GM12878 (cell line): ENCODE measurements at regions not wholly inside any gene's neighbourhood (a gene's known extent, or its start where the extent isn't known, plus 50 kb on each side); places are given as distances from the start of the nearest gene placed in this dataset.

Experiments used
- ATAC-seq: fragments of 200-7000 bp; cut with Tn5 transposase; 3 replicates; pipeline ENCODE4 v1.9.1; 2020; ENCODE audit warnings: mild to moderate bottlenecking, moderate library complexity
- BruUV-seq: library from RNA; stranded (reverse); fragments of 400-500 nt; replicated peaks from 2 replicates; lab custom pipeline; 2021; lab: Mats Ljungman, UMichigan
- CTCF ChIA-PET: fragments of 300-600 bp; sonication (Branson Sonifier 250); formaldehyde crosslinking; extraction: SDS; loops from one replicate; lab custom pipeline; 2021; ENCODE audit warnings: inconsistent platforms; lab: Yijun Ruan, JAX
- POLR2A ChIA-PET: fragments of 350-600 bp; formaldehyde crosslinking; extraction: SDS; loops from one replicate; lab custom pipeline; 2021; ENCODE audit warnings: inconsistent platforms; lab: Charles Lee
- RAD21 ChIA-PET: fragments of 300-600 bp; sonication (Branson Sonifier 250); formaldehyde crosslinking; loops from one replicate; lab custom pipeline; 2023; ENCODE audit warnings: antibody characterized with exemption; ENCODE audit not compliant: unreplicated experiment; lab: Charles Lee
- SMC1A ChIA-PET: fragments of 300-600 bp; sonication (Branson Sonifier 250); formaldehyde crosslinking; loops from one replicate; lab custom pipeline; 2023; ENCODE audit not compliant: unreplicated experiment, uncharacterized antibody; lab: Charles Lee
- DNase-seq: peaks from one replicate; pipeline ENCODE4 v3.0.0-alpha.2; 2011; ENCODE audit warnings: low read depth, low spot score
- FAIRE-seq: peaks from 3 replicates; lab custom pipeline; 2011; peaks lifted over from hg19 to GRCh38; lab: Jason Lieb, UNC
- H2AFZ ChIP-seq: 2 replicates; pipeline ENCODE4 v1.6.0; 2011; ENCODE audit warnings: low read depth, low read length, control low read depth; ENCODE audit not compliant: control insufficient read depth
- H3K27ac ChIP-seq: 2 replicates; pipeline ENCODE4 v1.5.1; 2011; ENCODE audit warnings: control low read depth; ENCODE audit not compliant: control insufficient read depth, insufficient read depth
- H3K27me3 ChIP-seq, 2 experiments: replicated peaks in 1 of 2; 2 replicates each; pipeline versions ENCODE4 v1.6.0 to v1.6.1; 2011; ENCODE audit warnings: low read length in 1 of 2; ENCODE audit not compliant: control insufficient read depth in 2 of 2, insufficient read depth in 2 of 2
- H3K36me3 ChIP-seq, 2 experiments: 2 replicates each; pipeline ENCODE4 v1.5.1; 2011; ENCODE audit warnings: low read length in 1 of 2; ENCODE audit not compliant: control insufficient read depth in 2 of 2, insufficient read depth in 2 of 2
- H3K4me1 ChIP-seq: 2 replicates; pipeline ENCODE4 v1.6.1; 2011; ENCODE audit warnings: mild to moderate bottlenecking, low read length, moderate library complexity, mixed read lengths; ENCODE audit not compliant: control insufficient read depth, insufficient read depth
- H3K4me2 ChIP-seq: 2 replicates; pipeline ENCODE4 v1.6.0; 2011; ENCODE audit warnings: control low read depth; ENCODE audit not compliant: control insufficient read depth, insufficient read depth
- H3K4me3 ChIP-seq: fragments of 200-600 bp; sonication (generic); 2 replicates; pipeline ENCODE4 v1.5.1; 2016
- H3K79me2 ChIP-seq: 2 replicates; pipeline ENCODE4 v1.6.0; 2011; ENCODE audit warnings: low read length; ENCODE audit not compliant: control insufficient read depth, insufficient read depth
- H3K9ac ChIP-seq: 2 replicates; pipeline ENCODE4 v1.8.0; 2011; ENCODE audit warnings: low read length, control low read depth, mixed read lengths; ENCODE audit not compliant: control insufficient read depth, insufficient read depth
- H3K9me3 ChIP-seq: replicated peaks from 3 replicates; pipeline ENCODE4 v1.5.1; 2011; ENCODE audit warnings: mild to moderate bottlenecking, low read length; ENCODE audit not compliant: control insufficient read depth, insufficient read depth
- H4K20me1 ChIP-seq: 2 replicates; pipeline ENCODE4 v1.6.0; 2011; ENCODE audit not compliant: control insufficient read depth, insufficient read depth
- BACH1 ChIP-seq: fragments of 450-650 bp; IDR thresholded peaks from 2 replicates; pipeline ENCODE4 v1.6.1; 2017; ENCODE audit warnings: mild to moderate bottlenecking, borderline replicate concordance
- NR2C2 ChIP-seq: IDR thresholded peaks from 2 replicates; pipeline ENCODE4 v1.6.1; 2011; ENCODE audit warnings: borderline replicate concordance, low read depth; ENCODE audit not compliant: control insufficient read depth, insufficient read length
- RBBP5 ChIP-seq: fragments of 200-600 bp; sonication (generic); conservative IDR thresholded peaks from 2 replicates; pipeline ENCODE4 v1.6.1; 2016
- SMC3 ChIP-seq: IDR thresholded peaks from 2 replicates; pipeline ENCODE4 v1.6.1; 2011; ENCODE audit warnings: low read length, improper control_type of control experiment, borderline replicate concordance
- WGBS: methylation state at CpG from one replicate; pipeline ENCODE4 v1.1.6; 2016; ENCODE audit warnings: low lambda C conversion rate; ENCODE audit not compliant: insufficient replicate concordance, insufficient coverage; ENCODE audit errors: missing lambda C conversion rate; 5-methylcytosine and 5-hydroxymethylcytosine counted together
- in situ Hi-C: fragments of 300-500 bp; cut with MboI; formaldehyde crosslinking; loops from 9 replicates; pipeline ENCODE4 v1.14.3; 2018; ENCODE audit warnings: mixed read lengths
- intact Hi-C: fragments of 100-400 bp; cut with micrococcal nuclease; formaldehyde crosslinking; loops from one replicate; pipeline ENCODE4 v1.14.2; 2022; ENCODE audit not compliant: unreplicated experiment

- SMC1A ChIA-PET: no interaction called here
- CTCF ChIA-PET: no interaction called here
- H3K9me3 ChIP-seq: no peaks in the 10 kb centered on the region
- no peak overlapping the region for H3K9ac ChIP-seq
- in situ Hi-C loops: no loop called here
- no peak overlapping the region for H3K4me2 ChIP-seq
- POLR2A ChIA-PET: no interaction called here
- WGBS: 12% methylated on average over 5 of the region's 7 CpGs
- FAIRE-seq: no peak
- intact Hi-C loops: no loop called here
- no peaks in the 10 kb centered on the region for H3K79me2 ChIP-seq
- no peak overlapping the region for H3K27ac ChIP-seq
- no peaks in the 10 kb centered on the region for H3K27me3 ChIP-seq
- BruUV-seq: no TSS peak
- ATAC-seq: no peak
- no peak overlapping the region for H2AFZ ChIP-seq
- H4K20me1 ChIP-seq: no peaks in the 10 kb centered on the region
- DNase-seq: no peak
- no peak overlapping the region for H3K4me3 ChIP-seq
- no peak for TF ChIP-seq RBBP5
- H3K4me1 ChIP-seq: no peaks in the 10 kb centered on the region
- RAD21 ChIA-PET: no interaction called here
- H3K36me3 ChIP-seq: no peaks in the 10 kb centered on the region
Measured at GRCh38 chr2:129490641-129491040, 488.8 kb upstream of the RAB6C start.

DNA sequence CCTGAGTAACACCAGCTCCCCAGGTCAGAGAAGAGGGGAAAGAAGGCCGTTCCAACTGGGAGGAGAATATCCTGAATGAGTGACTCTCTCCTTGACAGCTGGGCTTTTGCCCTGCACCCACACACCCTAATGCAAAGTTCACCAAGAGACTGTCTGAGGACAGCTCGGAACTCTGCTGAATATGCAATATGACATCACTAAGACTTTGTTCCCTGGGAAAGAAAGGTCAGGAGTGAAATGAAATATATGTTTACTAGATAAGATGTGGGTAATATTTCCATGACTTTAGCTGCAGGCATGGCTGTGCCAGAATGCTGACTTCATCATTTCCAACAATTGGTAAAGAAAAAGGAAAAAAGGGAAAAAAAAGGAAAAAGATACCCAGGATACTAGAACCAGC is 488.2 kb upstream of the RAB6C start:
- H4K20me1 ChIP-seq: no peaks in the 10 kb centered on the region
- H3K79me2 ChIP-seq: no peaks in the 10 kb centered on the region
- RAD21 ChIA-PET: no interaction called here
- WGBS: 7% methylated on average over 2 of the region's 2 CpGs
- TF ChIP-seq RBBP5 (no peak), NR2C2 (no peak), BACH1 (no peak), SMC3 (no peak)
- no peaks in the 10 kb centered on the region for H3K36me3 ChIP-seq
- CTCF ChIA-PET: no interaction called here
- H3K27me3 ChIP-seq: no peaks in the 10 kb centered on the region
- POLR2A ChIA-PET: no interaction called here
- no peaks in the 10 kb centered on the region for H3K4me1 ChIP-seq
- intact Hi-C loops (no loop called here), in situ Hi-C loops (no loop called here)
- H3K27ac ChIP-seq: no peak overlapping the region
- no peak overlapping the region for H3K9ac ChIP-seq
- H2AFZ ChIP-seq: no peak overlapping the region
- FAIRE-seq (no peak), ATAC-seq (no peak), DNase-seq (no peak)
- H3K4me3 ChIP-seq: no peak overlapping the region
- H3K4me2 ChIP-seq: no peak overlapping the region
- BruUV-seq: no TSS peak
- H3K9me3 ChIP-seq: no peaks in the 10 kb centered on the region
- SMC1A ChIA-PET: no interaction called here
